ENCODE measurements at regions not wholly inside any gene's neighbourhood (a gene's known extent, or its start where the extent isn't known, plus 50 kb on each side); places are given as distances from the start of the nearest gene placed in this dataset.
"Not testable (repeated sequence)": the region's sequence is repeated elsewhere in the genome, so short reads cannot be mapped to it uniquely, and the experiment has no call there.

- DNase-seq (ENCODE audit: extremely low read depth, low read depth), result not testable (repeated sequence)
These were observed 1014.9 kb downstream of the SOCS6 start for GRCh38 chr18:71303743-71304142.

GRCh38 chr18:71301596-71301995 lies 1012.8 kb downstream of the SOCS6 start:
- no peak for DNase-seq (ENCODE audit: extremely low read depth, low read depth)

- not testable (repeated sequence) for DNase-seq (ENCODE audit: extremely low read depth, low read depth)
These were observed 1005.4 kb downstream of the SOCS6 start for GRCh38 chr18:71294201-71294600.

GRCh38 chr18:71293322-71293721 lies 1004.5 kb downstream of the SOCS6 start:
- DNase-seq (ENCODE audit: extremely low read depth, low read depth), result no peak

GRCh38 chr18:71287268-71287667 lies 998.4 kb downstream of the SOCS6 start:
- no peak for DNase-seq (ENCODE audit: extremely low read depth, low read depth)

GRCh38 chr18:71252351-71252865 lies 963.6 kb downstream of the SOCS6 start:
- no peak for DNase-seq (ENCODE audit: extremely low read depth, low read depth)

GRCh38 chr18:71250191-71250590 lies 961.3 kb downstream of the SOCS6 start:
- DNase-seq (ENCODE audit: extremely low read depth, low read depth), result no peak

- DNase-seq (ENCODE audit: extremely low read depth, low read depth), result no peak
These were observed 960.9 kb downstream of the SOCS6 start for GRCh38 chr18:71249791-71250190.

- DNase-seq (ENCODE audit: extremely low read depth, low read depth), result no peak
These were observed 954.1 kb downstream of the SOCS6 start for GRCh38 chr18:71242981-71243380.

- no peak for DNase-seq (ENCODE audit: extremely low read depth, low read depth)
These were observed 950.3 kb downstream of the SOCS6 start for GRCh38 chr18:71238974-71239624.

- DNase-seq (ENCODE audit: extremely low read depth, low read depth), result no peak
These were observed 948.8 kb downstream of the SOCS6 start for GRCh38 chr18:71237641-71238040.

- no peak for DNase-seq (ENCODE audit: extremely low read depth, low read depth)
These were observed 944.3 kb downstream of the SOCS6 start for GRCh38 chr18:71233177-71233576.

GRCh38 chr18:71223486-71223885 lies 934.6 kb downstream of the SOCS6 start:
- no peak for DNase-seq (ENCODE audit: extremely low read depth, low read depth)

GRCh38 chr18:71221405-71221804 lies 932.6 kb downstream of the SOCS6 start:
- no peak for DNase-seq (ENCODE audit: extremely low read depth, low read depth)

GRCh38 chr18:71212739-71213138 lies 923.9 kb downstream of the SOCS6 start:
- not testable (repeated sequence) for DNase-seq (ENCODE audit: extremely low read depth, low read depth)

- no peak for DNase-seq (ENCODE audit: extremely low read depth, low read depth)
These were observed 923.4 kb downstream of the SOCS6 start for GRCh38 chr18:71212222-71212621.

- DNase-seq (ENCODE audit: extremely low read depth, low read depth), result no peak
These were observed 921.1 kb downstream of the SOCS6 start for GRCh38 chr18:71209944-71210343.

GRCh38 chr18:71194438-71194837 lies 905.6 kb downstream of the SOCS6 start:
- DNase-seq (ENCODE audit: extremely low read depth, low read depth), result no peak

GRCh38 chr18:71189581-71189980 lies 900.7 kb downstream of the SOCS6 start:
- no peak for DNase-seq (ENCODE audit: extremely low read depth, low read depth)

- DNase-seq (ENCODE audit: extremely low read depth, low read depth), result no peak
These were observed 879.8 kb downstream of the SOCS6 start for GRCh38 chr18:71168557-71169145.

- DNase-seq (ENCODE audit: extremely low read depth, low read depth), result no peak
These were observed 847.6 kb downstream of the SOCS6 start for GRCh38 chr18:71136487-71136886.

- no peak for DNase-seq (ENCODE audit: extremely low read depth, low read depth)
These were observed 845.3 kb downstream of the SOCS6 start for GRCh38 chr18:71134122-71134521.
